HuH-7.5 (cell line): ENCODE measurements at regions not wholly inside any gene's neighbourhood (a gene's known extent, or its start where the extent isn't known, plus 50 kb on each side); places are given as distances from the start of the nearest gene placed in this dataset.
"Not testable (repeated sequence)": the region's sequence is repeated elsewhere in the genome, so short reads cannot be mapped to it uniquely, and the experiment has no call there.

Experiments
- DNase-seq: peaks from one replicate; pipeline ENCODE4 v3.0.0; 2011; ENCODE audit warnings: low spot score

- no peak for DNase-seq
These were observed 571.4 kb upstream of the FAT3 start for GRCh38 chr11:91653079-91653754.

DNA sequence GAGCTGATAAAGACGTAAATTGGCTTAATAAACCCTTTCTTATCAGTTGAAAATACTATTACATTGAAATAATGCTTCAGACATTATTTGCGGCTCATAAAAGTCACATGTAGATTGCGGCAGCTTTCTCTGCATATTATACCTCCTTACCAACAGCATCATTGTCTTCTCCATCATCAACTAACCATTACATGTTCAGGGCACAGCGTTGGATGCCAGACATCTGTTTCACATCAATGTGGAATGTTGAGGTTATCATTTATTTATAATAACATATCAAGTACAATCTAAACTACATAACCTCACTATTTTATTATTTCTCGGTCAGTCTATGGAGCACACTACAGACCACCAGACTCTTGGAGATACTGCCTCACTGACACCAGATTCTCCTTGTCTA, 573.8 kb upstream of the FAT3 start:
- no peak for DNase-seq

GRCh38 chr11:91641153-91641552, 583.5 kb upstream of the FAT3 start:
- no peak for DNase-seq

DNA sequence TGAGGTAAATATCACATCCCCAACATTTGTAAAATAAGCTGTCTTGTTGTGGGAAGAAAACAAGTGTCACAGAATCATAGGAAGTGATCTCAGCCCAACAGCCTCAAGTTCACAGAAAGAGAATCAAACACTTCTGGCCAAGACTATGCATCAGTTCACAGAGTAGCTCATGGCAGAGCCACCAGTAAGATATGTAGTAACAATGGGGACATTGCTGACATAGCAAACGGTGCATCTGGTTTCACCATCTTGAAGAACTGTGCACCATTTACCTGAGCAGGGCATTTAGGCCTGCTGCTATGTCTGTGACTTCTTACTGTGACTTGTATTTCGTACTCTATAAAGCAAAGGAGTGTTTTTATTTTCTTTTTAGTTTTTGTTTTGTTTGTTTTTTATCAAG, 585.3 kb upstream of the FAT3 start:
- no peak for DNase-seq

DNA sequence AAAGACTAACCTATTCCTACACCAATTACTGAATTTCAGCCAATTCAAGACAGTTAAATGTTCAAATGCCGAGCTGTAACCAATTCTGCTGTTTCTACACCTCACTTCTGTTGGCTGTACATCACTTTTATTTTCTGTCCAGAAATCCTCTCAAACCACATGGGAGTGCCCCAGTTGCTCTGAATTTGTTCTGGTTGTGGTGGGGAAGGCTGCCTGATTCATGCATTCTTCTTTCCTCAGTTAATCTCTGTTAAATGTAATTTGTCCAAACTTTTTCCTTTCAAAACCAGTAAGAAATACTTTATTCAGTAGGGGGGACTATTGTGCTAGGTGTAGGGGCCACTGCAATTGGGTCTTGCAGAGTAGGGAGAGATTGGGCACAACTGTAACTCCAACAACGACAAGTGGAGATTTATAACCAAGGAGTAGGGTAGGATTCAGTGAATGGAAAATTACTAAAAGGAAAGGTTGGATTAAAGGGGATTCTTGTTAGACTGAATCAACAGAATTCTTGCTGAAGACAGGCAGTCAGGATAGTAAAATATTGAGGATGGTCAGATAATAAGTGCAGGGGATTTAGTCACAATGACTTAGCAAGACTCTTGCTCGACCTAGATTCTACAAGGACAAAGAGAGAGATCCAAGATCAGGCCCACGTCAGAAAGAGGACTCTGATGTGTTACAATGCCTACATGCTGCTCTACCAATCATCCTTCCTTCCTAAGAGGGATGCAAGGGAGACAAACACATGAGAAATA, 593.5 kb upstream of the FAT3 start:
- no peak for DNase-seq

GRCh38 chr11:91625495-91625894, 599.1 kb upstream of the FAT3 start:
- DNase-seq = no peak

GRCh38 chr11:91624021-91624420, 600.6 kb upstream of the FAT3 start:
- DNase-seq = no peak

GRCh38 chr11:91608677-91609076, 615.9 kb upstream of the FAT3 start:
- no peak for DNase-seq

DNA sequence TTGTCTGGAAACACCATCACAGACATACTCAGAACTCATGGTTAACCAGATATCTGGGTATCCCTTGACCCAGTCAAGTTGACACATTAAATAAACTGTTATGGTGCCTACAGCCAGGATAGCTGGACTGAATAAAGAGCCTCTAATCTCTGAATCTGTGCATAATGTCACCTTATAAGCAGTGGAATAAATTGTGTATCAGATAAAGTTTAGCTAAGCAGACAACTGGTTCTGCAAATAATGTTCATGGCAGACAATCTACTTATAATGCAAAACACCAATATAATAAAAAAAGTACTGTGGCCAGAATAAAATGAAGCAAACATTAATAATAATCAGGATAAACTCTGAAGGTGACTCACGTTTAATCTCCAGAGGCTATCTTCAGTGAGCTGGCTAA, 628.5 kb upstream of the FAT3 start:
- no peak for DNase-seq

DNA sequence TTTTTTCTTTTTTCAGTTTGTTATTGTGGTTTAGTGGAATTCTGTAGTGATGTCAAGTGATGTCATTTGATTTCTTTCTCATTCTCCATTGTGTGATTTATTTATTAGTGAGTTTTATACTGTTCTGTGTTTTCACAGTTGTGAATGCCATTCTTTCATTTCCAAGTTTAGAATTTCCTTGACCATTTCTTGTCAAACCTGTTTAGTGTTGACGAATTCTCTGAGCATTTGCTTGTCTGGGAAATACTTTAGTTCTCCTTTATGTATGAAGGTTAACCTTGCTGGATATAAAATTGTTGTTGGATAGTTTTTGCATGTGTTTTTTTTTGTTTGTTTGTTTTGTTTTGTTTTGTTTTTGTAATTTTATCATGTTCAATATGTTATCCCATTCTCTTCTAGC, 633.6 kb upstream of the FAT3 start:
- DNase-seq = no peak

DNA sequence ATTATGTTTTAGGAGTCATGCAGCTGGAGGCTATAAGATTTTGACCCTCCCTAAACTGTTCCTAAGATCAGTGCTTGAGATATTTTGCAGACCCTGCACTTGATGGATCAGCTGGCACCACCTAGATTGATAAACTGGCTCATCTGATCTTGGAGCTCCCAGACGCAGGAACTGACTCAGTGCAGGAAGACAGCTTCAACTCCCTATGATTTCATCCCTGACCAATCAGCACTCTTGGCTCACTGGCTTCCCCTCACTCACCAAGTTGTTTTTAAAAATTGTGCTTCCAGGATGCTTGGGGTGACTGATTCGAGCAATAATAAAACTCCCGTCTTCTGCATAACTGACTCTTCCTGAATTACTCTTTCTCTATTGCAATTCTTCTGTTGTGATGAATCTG, 637.5 kb upstream of the FAT3 start:
- no peak for DNase-seq

DNA sequence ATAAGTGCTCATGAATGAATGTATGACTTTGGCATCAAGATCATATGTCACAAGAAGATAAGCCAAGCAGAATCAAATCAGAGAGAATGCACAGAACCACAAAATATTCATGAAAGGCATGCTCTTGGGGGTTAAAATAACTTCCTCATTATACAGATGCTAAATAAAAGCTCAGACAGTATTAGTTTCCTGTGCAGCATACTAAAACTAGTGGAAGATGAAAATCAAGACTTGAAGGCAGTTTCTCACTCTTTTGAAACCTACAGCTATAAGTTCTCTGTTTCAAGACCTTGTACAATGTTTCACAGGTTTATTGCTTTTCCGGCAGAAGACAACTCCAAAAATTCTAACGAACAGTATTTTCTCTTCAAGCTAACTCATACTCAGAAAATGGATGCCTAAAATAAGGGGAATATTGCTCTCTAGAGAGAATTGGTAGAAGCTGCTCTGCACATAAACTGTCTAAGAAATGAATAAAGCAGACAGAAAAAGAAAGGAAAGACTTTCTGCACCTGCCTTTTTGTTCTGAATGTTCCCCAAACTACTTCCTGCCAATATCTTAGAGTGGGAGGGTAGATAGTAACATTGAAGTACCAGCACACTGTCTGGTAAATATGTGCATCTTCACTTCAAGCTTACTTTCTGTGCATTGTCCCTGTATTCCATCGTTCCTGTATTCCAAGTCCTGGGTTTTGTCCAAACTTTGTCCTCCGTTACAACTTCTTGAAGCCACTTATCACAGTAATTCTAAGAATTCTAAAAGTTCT, 639.4 kb upstream of the FAT3 start:
- DNase-seq = no peak

GRCh38 chr11:91563176-91563575, 661.4 kb upstream of the FAT3 start:
- no peak for DNase-seq

DNA sequence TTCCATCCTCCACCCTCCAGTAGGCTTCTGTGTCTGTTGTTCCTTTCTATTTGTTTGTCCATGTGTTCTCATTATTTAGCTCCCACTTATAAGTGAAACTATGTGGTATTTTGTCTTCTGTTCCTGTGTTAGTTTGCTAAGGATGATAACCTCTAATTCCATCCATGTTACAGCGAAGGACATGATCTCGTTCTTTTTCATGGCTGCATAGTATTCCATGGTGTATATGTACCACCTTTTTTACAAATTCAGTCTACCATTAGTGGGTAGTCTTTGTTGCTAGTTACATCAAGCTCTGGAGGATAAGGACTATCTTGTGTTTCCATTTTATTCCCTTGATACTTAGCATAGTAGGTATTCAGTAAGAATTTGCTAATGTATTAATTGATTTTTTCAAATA, 664.2 kb upstream of the FAT3 start:
- no peak for DNase-seq

GRCh38 chr11:91538065-91538464, 686.6 kb upstream of the FAT3 start:
- no peak for DNase-seq

DNA sequence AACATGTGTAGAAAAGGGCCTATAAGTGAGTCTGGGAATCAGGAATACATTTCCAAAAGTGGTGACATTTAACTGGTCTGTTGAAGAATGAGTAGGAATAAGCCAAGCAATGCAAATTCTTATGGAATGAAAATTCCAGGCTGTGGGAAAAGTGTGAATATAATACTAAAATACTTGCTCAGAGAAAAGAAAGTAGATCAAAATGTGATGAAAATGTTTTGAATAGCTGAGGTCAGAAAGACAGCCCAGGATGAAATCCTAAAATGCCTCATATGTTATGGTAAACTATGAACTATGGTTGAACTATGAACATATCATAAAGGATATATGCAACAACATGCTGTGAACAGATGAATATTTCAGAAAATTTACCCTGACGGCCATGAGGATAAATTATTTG, 688.3 kb upstream of the FAT3 start:
- no peak for DNase-seq

DNA sequence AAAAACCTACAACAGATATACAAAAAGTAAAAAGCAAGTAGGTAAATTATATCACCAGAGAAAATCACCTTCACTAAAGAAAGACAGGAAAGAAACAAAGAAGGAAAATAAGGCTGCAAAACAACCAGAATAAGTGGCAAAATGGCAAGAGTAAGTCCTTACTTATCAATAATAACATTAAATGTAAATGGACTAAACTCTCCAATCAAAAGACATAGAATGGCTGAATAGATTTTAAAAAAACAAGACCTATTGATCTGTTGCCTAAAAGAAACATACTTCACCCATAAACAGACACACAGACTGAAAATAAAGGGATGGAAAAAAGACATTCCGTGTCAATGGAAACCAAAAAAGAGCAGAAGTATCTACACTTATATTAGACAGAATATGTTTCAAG, 695.7 kb upstream of the FAT3 start:
- DNase-seq = no peak

DNA sequence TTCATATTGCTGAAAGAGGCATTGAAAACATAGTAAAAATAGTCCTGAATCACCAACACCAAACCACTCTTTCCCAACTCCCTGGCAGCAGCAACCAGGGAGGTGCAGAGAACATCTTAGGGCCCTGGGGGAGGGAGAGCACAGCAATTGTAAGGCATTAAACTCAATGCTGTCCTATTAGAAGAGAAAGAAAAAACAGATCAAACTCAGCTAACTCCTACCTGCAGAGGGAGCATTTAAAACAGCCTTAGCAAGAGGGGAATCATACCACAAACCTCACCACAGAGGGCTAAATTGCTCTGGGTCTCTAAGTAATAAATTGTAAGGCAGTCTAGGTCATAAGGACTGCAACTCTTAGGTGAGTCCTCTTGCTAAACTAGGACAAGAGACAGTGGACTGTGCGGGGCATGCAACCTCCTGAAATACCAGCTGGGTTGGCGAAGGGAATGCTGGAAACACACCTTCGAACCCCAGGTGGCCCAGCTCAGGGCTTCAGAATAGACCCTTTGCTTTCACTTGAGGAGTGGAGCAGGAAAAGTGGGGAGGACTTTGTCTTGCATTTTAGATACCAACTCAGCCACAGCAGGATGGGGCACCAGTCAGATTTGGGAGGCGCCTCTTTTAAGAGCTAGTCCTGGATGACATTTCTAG, 697.1 kb upstream of the FAT3 start:
- DNase-seq = no peak

- DNase-seq = no peak
These were observed 710.9 kb upstream of the FAT3 start for GRCh38 chr11:91513734-91514133.

GRCh38 chr11:91497847-91498246, 726.8 kb upstream of the FAT3 start:
- no peak for DNase-seq

GRCh38 chr11:91495837-91496236, 728.8 kb upstream of the FAT3 start:
- no peak for DNase-seq

GRCh38 chr11:91489989-91490388, 734.6 kb upstream of the FAT3 start:
- no peak for DNase-seq

DNA sequence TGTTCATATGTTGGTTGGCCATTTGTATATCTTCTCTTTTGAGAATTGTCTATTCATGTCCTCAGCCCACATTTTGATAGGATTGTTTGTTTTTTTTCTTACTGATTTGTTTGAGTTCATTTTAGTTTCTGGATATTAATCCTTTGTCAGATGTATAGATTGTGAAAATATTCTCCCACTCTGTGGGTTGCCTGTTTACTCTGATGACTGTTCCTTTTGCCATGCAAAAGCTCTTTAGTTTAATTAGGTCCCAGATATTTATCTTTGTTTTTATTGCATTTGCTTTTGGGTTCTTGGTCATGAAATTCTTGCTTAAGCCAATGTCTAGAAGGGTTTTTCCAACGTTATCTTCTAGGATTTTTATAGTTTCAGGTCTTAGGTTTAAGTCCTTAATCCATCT, 740.7 kb upstream of the FAT3 start:
- DNase-seq = not testable (repeated sequence)
